ENCODE measurements at regions not wholly inside any gene's neighbourhood (a gene's known extent, or its start where the extent isn't known, plus 50 kb on each side); places are given as distances from the start of the nearest gene placed in this dataset.
"Not testable (repeated sequence)": the region's sequence is repeated elsewhere in the genome, so short reads cannot be mapped to it uniquely, and the experiment has no call there.

- not testable (repeated sequence) for TF ChIP-seq CTCF, POLR2A (IDR thresholded peaks at IDR 0.05)
Observed at GRCh38 chr6:134745192-134745591, 204.7 kb downstream of the ALDH8A1 start.
